Sigmoid colon (tissue), 6 donors: ENCODE measurements at regions not wholly inside any gene's neighbourhood (a gene's known extent, or its start where the extent isn't known, plus 50 kb on each side); places are given as distances from the start of the nearest gene placed in this dataset.

Experiments used
- DNase-seq: peaks from one replicate; pipeline ENCODE4 v3.0.0-alpha.2; 2019
- H3K27ac ChIP-seq, 4 donors: fragments of 200-600 bp; sonication (generic); one replicate each; pipeline ENCODE4 v1.5.1; 2016 to 2019; ENCODE audit warnings: mild to moderate bottlenecking in 1 of 4
- H3K27me3 ChIP-seq, 3 donors: fragments of 200-600 bp; sonication (generic); one replicate each; pipeline ENCODE4 v1.5.1; 2019; ENCODE audit warnings: mild to moderate bottlenecking in 1 of 3
- H3K36me3 ChIP-seq, 4 donors: fragments of 200-600 bp; sonication (generic); one replicate each; pipeline ENCODE4 v1.5.1; 2016 to 2019
- H3K4me1 ChIP-seq, 4 donors: fragments of 200-600 bp; sonication (generic); one replicate each; pipeline ENCODE4 v1.5.1; 2017 to 2019
- H3K4me3 ChIP-seq, 4 donors: fragments of 200-600 bp; sonication (generic); one replicate each; pipeline ENCODE4 v1.5.1; 2017 to 2019; ENCODE audit warnings: mild to moderate bottlenecking in 2 of 4, moderate library complexity in 1 of 4
- H3K9me3 ChIP-seq, 4 donors: fragments of 200-600 bp in 3 of 4; sonication (generic) in 3 of 4; one replicate each; pipeline versions ENCODE4 v1.5.1 to v1.6.1; 2013 to 2019
- EP300 ChIP-seq, 4 donors: sonication (generic); formaldehyde crosslinking; IDR thresholded peaks; one replicate each; pipeline ENCODE4 v1.6.1; 2017; ENCODE audit warnings: antibody characterized with exemption in 4 of 4
- POLR2A ChIP-seq, 2 donors: fragments of 450-650 bp; IDR thresholded peaks; one replicate each; pipeline ENCODE4 v1.6.1; 2016; ENCODE audit warnings: antibody characterized with exemption in 2 of 2, mild to moderate bottlenecking in 2 of 2, moderate library complexity in 2 of 2
- POLR2AphosphoS5 ChIP-seq, 4 donors: sonication (generic); formaldehyde crosslinking; IDR thresholded peaks; one replicate each; pipeline ENCODE4 v1.6.1; 2017; ENCODE audit warnings: antibody characterized with exemption in 4 of 4
- WGBS, 2 donors: extraction: QIAGEN DNeasy Blood & Tissue Kit; methylation state at CpG; one replicate each; pipeline ENCODE4 v1.1.7; 2013; 5-methylcytosine and 5-hydroxymethylcytosine counted together
- intact Hi-C: fragments of 100-400 bp; cut with DNase I; formaldehyde crosslinking; loops from one replicate; pipeline ENCODE4 v1.15.1; 2023
- TF ChIP-seq, protein P1 (sequence below), 4 experiments: fragments of 450-650 bp in 3 of 4; fragments of 200-600 bp in 1 of 4; IDR thresholded peaks; one replicate each; pipeline ENCODE4 v1.5.1; 2016 to 2019; ENCODE audit warnings: antibody characterized with exemption in 4 of 4, mild to moderate bottlenecking in 3 of 4, moderate library complexity in 2 of 4
- donor health status: healthy with polysubstance abuse.
- donor health status: healthy.

DNA sequence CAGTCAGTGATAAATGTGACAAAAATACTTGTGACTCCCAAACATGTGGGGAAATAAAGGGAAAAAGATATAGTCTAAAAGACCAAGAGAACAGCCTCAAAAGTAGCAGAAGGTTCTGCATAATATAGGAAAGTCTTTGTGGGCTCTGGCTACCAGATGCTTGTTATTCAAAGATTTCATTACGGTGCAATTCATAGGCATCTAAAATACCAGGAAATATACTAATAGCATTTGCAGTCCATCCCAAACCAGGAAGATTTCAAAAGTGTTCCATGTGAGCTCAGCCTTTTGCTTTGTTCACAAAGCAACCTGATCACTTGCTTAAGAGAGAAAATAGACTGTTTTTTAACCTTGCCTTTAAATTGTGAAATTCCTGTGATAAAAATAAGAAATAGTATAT, 506.7 kb upstream of the MARCKS start:
- Histone ChIP-seq H3K4me3 (no peak overlapping the region), H3K9me3 (no peaks in the 10 kb centered on the region), H3K4me1 (no peaks in the 10 kb centered on the region), H3K36me3 (no peaks in the 10 kb centered on the region), H3K27ac (no peak overlapping the region), H3K27me3 (no peaks in the 10 kb centered on the region)
- TF ChIP-seq EP300 (IDR thresholded peaks at IDR 0.05) (no peak), POLR2AphosphoS5 (IDR thresholded peaks at IDR 0.05) (no peak), POLR2A (IDR thresholded peaks at IDR 0.05) (no peak)
- TF ChIP-seq, protein P1, sequence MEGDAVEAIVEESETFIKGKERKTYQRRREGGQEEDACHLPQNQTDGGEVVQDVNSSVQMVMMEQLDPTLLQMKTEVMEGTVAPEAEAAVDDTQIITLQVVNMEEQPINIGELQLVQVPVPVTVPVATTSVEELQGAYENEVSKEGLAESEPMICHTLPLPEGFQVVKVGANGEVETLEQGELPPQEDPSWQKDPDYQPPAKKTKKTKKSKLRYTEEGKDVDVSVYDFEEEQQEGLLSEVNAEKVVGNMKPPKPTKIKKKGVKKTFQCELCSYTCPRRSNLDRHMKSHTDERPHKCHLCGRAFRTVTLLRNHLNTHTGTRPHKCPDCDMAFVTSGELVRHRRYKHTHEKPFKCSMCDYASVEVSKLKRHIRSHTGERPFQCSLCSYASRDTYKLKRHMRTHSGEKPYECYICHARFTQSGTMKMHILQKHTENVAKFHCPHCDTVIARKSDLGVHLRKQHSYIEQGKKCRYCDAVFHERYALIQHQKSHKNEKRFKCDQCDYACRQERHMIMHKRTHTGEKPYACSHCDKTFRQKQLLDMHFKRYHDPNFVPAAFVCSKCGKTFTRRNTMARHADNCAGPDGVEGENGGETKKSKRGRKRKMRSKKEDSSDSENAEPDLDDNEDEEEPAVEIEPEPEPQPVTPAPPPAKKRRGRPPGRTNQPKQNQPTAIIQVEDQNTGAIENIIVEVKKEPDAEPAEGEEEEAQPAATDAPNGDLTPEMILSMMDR (IDR thresholded peaks at IDR 0.05): no peak
- WGBS, 2 donors: 33 to 36% methylated on average over 1 of the region's 1 CpG
- DNase-seq: no peak
- intact Hi-C loops: no loop called here

DNA sequence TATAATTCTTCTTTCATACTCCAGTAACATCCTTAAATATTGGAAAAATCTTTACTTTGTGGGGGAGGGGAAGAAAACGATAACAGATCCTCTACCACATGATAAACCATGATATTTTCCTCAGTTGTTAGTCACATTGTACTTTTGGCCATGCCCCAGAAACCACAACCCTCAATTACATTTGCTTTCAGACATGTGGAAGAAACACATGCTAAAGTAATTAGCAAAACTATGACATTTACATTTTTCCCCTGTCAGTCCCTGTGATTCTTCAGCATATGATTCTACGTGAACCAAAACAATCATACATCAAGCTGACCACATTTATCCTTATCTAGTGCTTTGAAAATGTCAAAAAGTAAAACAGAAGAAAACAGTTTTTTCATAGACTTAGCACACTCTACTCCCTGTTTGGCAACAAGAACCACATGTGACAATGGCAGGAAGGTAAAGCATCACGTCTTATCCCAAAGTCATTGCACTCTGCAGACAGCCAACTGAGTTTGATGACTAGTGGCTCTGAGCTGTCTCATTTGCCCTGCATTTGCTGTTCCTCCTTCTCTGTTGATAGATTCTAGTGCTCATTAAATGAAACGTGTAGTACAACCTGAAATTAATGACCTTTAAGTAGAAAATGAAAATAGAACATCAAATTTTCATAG, 505.8 kb upstream of the MARCKS start:
- Histone ChIP-seq H3K4me1 (no peaks in the 10 kb centered on the region), H3K9me3 (no peaks in the 10 kb centered on the region), H3K27ac (no peak overlapping the region), H3K4me3 (no peak overlapping the region), H3K36me3 (no peaks in the 10 kb centered on the region), H3K27me3 (no peaks in the 10 kb centered on the region)
- intact Hi-C loops: no loop called here
- DNase-seq: no peak
- 53 to 71% methylated on average over 4 of the region's 4 CpGs for WGBS, 2 donors
- TF ChIP-seq EP300 (IDR thresholded peaks at IDR 0.05): no peak
- TF ChIP-seq POLR2A (IDR thresholded peaks at IDR 0.05): no peak
- TF ChIP-seq, protein P1 (IDR thresholded peaks at IDR 0.05): no peak
- TF ChIP-seq POLR2AphosphoS5 (IDR thresholded peaks at IDR 0.05): no peak

DNA sequence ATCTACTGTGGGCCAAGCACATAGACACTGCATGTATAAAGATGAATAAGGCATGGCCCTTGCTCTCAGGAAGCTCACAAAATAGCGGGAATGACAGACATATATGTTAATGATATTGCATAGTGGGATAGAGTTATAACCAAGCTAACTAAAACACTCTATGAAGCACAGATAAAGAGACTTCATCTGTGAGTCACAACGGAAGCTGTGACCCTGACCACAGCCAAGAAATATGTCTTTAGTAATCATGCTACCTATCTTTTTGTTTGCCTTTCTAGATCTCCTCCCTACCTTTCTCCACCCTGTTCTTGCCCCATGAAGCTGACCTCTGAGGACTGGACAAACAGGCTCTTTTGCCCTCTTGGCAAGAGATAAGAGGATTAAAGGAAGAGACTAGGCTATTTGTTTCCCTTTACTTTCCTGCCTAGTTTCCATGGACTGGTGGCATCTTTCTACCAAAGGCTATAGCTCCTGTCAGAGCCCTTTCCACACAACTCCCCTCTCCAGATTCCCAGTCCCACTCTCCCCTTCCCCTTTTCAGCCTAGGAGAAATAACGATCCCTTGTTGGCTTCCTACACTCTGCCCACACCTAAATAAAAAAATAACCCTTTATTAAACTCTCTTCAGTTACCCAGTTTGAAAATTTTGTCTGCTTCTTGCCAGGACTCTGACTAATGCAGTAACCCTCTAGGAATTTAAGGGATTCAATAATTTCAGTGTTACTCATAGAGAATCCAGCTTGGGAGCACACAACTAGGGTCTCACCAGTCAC, 504.9 kb upstream of the MARCKS start:
- no peaks in the 10 kb centered on the region for H3K9me3 ChIP-seq
- no peak overlapping the region for H3K27ac ChIP-seq
- no peaks in the 10 kb centered on the region for H3K36me3 ChIP-seq
- H3K4me3 ChIP-seq: no peak overlapping the region
- intact Hi-C loops: no loop called here
- H3K27me3 ChIP-seq: no peaks in the 10 kb centered on the region
- no peak for DNase-seq
- TF ChIP-seq, protein P1 (IDR thresholded peaks at IDR 0.05): no peak
- no peak for TF ChIP-seq EP300 (IDR thresholded peaks at IDR 0.05)
- no peak for TF ChIP-seq POLR2A (IDR thresholded peaks at IDR 0.05)
- no peak for TF ChIP-seq POLR2AphosphoS5 (IDR thresholded peaks at IDR 0.05)
- 47 to 61% methylated on average over 3 of the region's 3 CpGs for WGBS, 2 donors
- H3K4me1 ChIP-seq: no peaks in the 10 kb centered on the region

DNA sequence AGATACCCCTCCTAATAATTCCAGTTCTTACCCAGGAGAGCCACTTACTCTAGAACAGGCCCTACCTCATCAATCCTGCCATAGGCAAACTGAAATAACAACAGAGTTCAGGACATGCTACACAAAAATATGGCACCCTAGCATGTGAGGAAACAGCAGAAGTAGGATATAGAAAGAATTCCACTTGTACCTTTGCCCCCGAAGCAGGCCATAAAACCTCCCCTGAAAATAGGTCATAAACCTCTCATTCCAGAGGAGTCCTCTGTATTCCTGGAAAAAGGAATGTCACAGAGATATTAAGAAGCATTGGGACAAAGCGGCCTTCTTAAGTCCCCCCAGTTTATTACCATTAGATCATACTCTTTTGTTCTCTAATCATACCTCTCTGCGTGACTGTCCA, 504.3 kb upstream of the MARCKS start:
- Histone ChIP-seq H3K9me3 (no peaks in the 10 kb centered on the region), H3K4me3 (no peak overlapping the region), H3K27me3 (no peaks in the 10 kb centered on the region), H3K27ac (no peak overlapping the region), H3K4me1 (no peaks in the 10 kb centered on the region), H3K36me3 (no peaks in the 10 kb centered on the region)
- intact Hi-C loops: no loop called here
- 16 to 53% methylated on average over 3 of the region's 3 CpGs for WGBS, 2 donors
- no peak for DNase-seq
- TF ChIP-seq EP300 (IDR thresholded peaks at IDR 0.05): no peak
- TF ChIP-seq POLR2AphosphoS5 (IDR thresholded peaks at IDR 0.05): no peak
- TF ChIP-seq, protein P1 (IDR thresholded peaks at IDR 0.05): no peak
